ENCODE measurements at regions not wholly inside any gene's neighbourhood (a gene's known extent, or its start where the extent isn't known, plus 50 kb on each side); places are given as distances from the start of the nearest gene placed in this dataset.

DNA sequence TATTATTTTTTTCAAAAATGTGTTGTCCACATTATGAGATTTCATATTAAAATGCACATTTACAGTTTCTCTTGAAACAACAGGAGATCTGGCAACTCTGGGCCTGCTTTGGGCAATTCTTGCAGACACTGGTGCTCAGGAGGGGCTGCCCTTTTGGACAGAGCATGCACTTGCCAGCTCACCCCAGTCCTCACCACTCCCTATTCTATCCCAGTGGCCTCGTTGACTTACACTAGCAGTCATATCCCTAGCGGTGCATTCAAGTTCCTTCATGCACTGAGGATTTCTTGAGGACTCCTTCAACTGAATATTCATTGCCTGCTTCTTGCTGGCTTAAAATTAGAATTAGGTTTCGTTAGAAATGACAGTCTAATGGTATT is 87.9 kb upstream of the FHL2 start:
- TF ChIP-seq, protein P1, sequence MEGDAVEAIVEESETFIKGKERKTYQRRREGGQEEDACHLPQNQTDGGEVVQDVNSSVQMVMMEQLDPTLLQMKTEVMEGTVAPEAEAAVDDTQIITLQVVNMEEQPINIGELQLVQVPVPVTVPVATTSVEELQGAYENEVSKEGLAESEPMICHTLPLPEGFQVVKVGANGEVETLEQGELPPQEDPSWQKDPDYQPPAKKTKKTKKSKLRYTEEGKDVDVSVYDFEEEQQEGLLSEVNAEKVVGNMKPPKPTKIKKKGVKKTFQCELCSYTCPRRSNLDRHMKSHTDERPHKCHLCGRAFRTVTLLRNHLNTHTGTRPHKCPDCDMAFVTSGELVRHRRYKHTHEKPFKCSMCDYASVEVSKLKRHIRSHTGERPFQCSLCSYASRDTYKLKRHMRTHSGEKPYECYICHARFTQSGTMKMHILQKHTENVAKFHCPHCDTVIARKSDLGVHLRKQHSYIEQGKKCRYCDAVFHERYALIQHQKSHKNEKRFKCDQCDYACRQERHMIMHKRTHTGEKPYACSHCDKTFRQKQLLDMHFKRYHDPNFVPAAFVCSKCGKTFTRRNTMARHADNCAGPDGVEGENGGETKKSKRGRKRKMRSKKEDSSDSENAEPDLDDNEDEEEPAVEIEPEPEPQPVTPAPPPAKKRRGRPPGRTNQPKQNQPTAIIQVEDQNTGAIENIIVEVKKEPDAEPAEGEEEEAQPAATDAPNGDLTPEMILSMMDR (IDR thresholded peaks at IDR 0.05), result no peak
- TF ChIP-seq EZH2 (IDR thresholded peaks at IDR 0.05; ENCODE audit: borderline replicate concordance, insufficient read depth, low read depth, low read length, poor library complexity, severe bottlenecking), result no peak
